Stimulated activated naive B cell treated with anti-CD40 and anti-IgM and Interleukin-4, amounts not matched to agents 10 μg/mL and 1 μg/mL and 100 μg/mL, for 72 hours (primary cell): ENCODE measurements at regions not wholly inside any gene's neighbourhood (a gene's known extent, or its start where the extent isn't known, plus 50 kb on each side); places are given as distances from the start of the nearest gene placed in this dataset.

ENCODE experiments used
- ATAC-seq, 2 donors: fragments of 150-1000 bp; cut with Tn5 transposase; replicated peaks; 2 replicates each; pipeline ENCODE4 v1.10.0; 2021; ENCODE audit warnings: moderate library complexity in 1 of 2
- DNase-seq: peaks from one replicate; pipeline ENCODE4 v3.0.0; 2021
- H3K27ac Mint-ChIP-seq: one replicate; pipeline ENCODE4 v1.8.0; 2022; ENCODE audit warnings: mild to moderate bottlenecking, mixed read lengths
- H3K27me3 Mint-ChIP-seq, 2 donors: one replicate each; pipeline ENCODE4 v1.8.0; 2022; ENCODE audit warnings: mixed read lengths in 2 of 2
- H3K36me3 Mint-ChIP-seq, 2 donors: one replicate each; pipeline ENCODE4 v1.8.0; 2022; ENCODE audit warnings: mixed read lengths in 2 of 2, mild to moderate bottlenecking in 1 of 2
- H3K4me1 Mint-ChIP-seq, 2 donors: one replicate each; pipeline ENCODE4 v1.8.0; 2022; ENCODE audit warnings: mixed read lengths in 2 of 2, mild to moderate bottlenecking in 1 of 2
- H3K4me3 Mint-ChIP-seq, 2 donors: one replicate each; pipeline ENCODE4 v1.8.0; 2022; ENCODE audit warnings: mild to moderate bottlenecking in 2 of 2, mixed read lengths in 2 of 2, moderate library complexity in 1 of 2
- H3K9me3 Mint-ChIP-seq, 2 donors: one replicate each; pipeline ENCODE4 v1.8.0; 2022; ENCODE audit warnings: mixed read lengths in 2 of 2, mild to moderate bottlenecking in 1 of 2

DNA sequence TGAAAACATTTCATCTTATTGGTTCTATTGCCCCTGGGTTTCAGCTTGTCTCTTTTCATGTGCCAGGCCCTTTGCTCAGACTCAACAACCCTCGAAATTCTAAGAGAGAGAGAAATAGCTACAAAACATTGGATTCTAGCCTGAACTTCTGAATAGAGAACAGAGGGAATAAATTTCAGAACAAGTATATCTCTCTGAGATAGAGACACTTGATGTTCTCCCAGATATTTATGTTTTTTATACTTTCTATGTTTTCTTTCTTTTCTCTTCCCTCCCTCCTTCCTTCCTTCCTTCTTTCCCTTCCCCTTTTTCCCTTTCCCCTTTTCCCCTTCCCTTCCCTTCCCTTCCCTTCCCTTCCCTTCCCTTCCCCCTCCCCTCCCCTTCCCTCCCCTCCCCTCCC is 279.5 kb upstream of the SPRED2 start:
- no peak for ATAC-seq
- Mint-ChIP-seq H3K27ac (no peak overlapping the region), H3K27me3 (peaks cover 13 to 20% of the 10 kb centered on the region in 2 donors), H3K4me3 (no peak overlapping the region), H3K4me1 (no peaks in the 10 kb centered on the region), H3K36me3 (no peaks in the 10 kb centered on the region), H3K9me3 (no peaks in the 10 kb centered on the region)
- no peak for DNase-seq

DNA sequence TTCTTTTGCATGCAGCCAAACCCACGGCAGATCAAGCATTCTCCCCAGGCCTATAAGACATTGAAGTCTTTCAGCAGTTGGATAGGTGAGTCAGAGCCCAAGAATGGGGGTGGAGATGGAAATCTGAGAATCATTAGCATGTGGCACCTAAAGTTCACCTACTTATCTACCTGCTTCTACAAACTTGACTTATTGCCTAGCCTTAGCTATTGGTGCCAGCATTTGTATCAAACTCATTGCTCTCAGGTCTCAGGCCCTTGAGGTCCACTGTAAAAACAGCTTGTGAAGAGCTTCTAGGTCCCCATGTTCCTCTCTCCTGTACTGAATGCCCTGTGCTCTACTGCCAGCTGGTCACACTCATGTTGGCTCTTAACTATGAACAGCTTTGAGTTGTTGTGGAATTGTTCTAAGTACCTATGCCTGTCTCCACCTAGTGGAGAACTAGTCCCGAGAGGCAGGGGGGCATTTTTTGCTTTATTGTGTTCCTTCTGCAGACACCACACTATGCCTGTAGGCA is 278.4 kb upstream of the SPRED2 start:
- H3K4me3 Mint-ChIP-seq = no peak overlapping the region
- no peak overlapping the region for H3K27ac Mint-ChIP-seq
- DNase-seq (no peak), ATAC-seq (no peak)
- H3K4me1 Mint-ChIP-seq = no peaks in the 10 kb centered on the region
- H3K27me3 Mint-ChIP-seq = peaks cover 13 to 17% of the 10 kb centered on the region in 2 donors
- no peaks in the 10 kb centered on the region for H3K36me3 Mint-ChIP-seq
- no peaks in the 10 kb centered on the region for H3K9me3 Mint-ChIP-seq

DNA sequence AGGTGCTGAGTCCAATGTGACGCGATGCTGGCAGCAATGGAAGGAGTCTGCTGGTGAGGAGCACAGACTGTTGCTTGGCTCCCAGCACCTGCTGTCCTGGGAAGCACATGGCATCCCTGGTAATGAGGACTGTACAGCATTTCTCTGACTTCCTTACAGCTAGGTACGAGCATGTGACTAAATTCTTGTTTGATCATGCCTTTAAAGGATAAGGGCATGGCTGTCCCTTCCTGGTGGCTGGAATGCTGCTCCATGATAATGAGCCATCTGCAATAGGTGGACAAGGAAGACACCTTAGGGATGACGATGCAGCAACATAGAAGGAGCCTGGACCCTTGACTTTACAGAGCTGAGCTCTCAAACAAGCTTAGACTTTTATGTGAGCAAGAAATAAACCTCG is 278.0 kb upstream of the SPRED2 start:
- no peaks in the 10 kb centered on the region for H3K9me3 Mint-ChIP-seq
- H3K27me3 Mint-ChIP-seq = peaks cover 13 to 20% of the 10 kb centered on the region in 2 donors
- H3K4me1 Mint-ChIP-seq = no peaks in the 10 kb centered on the region
- no peaks in the 10 kb centered on the region for H3K36me3 Mint-ChIP-seq
- no peak overlapping the region for H3K27ac Mint-ChIP-seq
- DNase-seq (no peak), ATAC-seq (no peak)
- no peak overlapping the region for H3K4me3 Mint-ChIP-seq

DNA sequence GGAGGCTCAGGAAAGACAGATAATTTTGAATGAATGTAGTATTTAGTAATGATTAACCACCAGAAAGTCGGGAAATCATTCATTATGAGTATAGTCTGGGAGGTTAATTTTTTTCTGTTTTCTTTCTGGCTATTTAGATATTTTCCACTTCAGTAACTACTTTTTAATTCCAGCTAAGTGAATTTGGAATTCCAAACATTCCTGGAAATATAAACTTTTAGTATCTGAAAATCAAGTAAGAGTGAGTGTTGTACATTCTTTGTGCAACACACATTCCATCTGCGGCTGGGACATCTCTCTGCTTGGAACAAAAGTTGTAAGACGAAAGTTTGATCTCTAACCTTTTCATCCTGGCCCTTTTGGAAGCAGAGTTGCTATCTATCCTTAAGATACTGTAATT is 275.7 kb upstream of the SPRED2 start:
- H3K4me3 Mint-ChIP-seq = no peak overlapping the region
- H3K4me1 Mint-ChIP-seq = no peaks in the 10 kb centered on the region
- peaks cover 21 to 33% of the 10 kb centered on the region in 2 donors for H3K27me3 Mint-ChIP-seq
- no peaks in the 10 kb centered on the region for H3K9me3 Mint-ChIP-seq
- ATAC-seq = no peak
- H3K36me3 Mint-ChIP-seq = no peaks in the 10 kb centered on the region
- H3K27ac Mint-ChIP-seq = no peak overlapping the region
- DNase-seq = no peak

DNA sequence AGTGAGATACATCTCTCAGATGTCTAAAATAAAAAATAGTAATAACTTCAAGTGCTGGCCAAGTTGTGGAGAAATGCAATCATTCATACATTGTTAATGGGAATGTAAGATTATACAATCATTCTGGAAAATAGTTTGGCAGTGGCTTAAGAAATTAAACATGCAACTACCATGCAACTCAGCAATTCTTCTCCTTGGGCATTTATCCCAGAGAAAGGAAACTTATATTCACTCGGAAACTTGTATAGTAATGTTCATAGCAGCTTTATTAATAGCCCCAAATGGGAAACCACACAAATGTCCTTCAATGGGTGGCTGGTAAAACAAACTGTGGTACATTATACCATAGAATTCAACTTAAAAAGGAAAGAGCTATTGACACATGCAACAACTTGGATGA is 274.0 kb upstream of the SPRED2 start:
- no peak overlapping the region for H3K4me3 Mint-ChIP-seq

DNA sequence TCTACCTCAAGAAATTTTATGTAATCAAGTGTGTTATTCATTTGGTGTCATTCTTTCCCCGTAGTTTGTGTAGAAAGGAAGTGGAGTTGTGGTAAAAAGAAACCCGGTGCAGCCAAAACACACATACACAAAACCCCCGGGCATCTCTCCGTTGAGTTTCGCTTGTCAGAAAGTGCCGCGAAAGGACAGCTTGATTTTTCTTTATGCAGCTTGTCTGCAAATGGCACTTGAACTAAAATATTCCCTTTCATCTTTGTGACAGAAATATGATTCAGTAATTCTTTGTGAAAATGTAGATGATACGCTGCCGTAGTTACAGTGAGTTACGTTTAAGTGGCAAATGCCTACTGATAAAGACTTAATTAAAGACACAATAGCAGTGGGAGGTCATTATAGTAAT is 268.8 kb upstream of the SPRED2 start:
- ATAC-seq = no peak
- Mint-ChIP-seq H3K4me3 (no peak overlapping the region), H3K27me3 (peaks cover 33 to 35% of the 10 kb centered on the region in 2 donors), H3K27ac (no peak overlapping the region), H3K36me3 (no peaks in the 10 kb centered on the region), H3K4me1 (no peaks in the 10 kb centered on the region), H3K9me3 (no peaks in the 10 kb centered on the region)
- DNase-seq = no peak

More for the DNA sequence above, 274.0 kb upstream of the SPRED2 start:
- H3K4me1 Mint-ChIP-seq = no peaks in the 10 kb centered on the region
- H3K27ac Mint-ChIP-seq = no peak overlapping the region
- H3K27me3 Mint-ChIP-seq = peaks cover 29 to 34% of the 10 kb centered on the region in 2 donors
- no peaks in the 10 kb centered on the region for H3K36me3 Mint-ChIP-seq
- DNase-seq = no peak
- no peaks in the 10 kb centered on the region for H3K9me3 Mint-ChIP-seq
- ATAC-seq = no peak

DNA sequence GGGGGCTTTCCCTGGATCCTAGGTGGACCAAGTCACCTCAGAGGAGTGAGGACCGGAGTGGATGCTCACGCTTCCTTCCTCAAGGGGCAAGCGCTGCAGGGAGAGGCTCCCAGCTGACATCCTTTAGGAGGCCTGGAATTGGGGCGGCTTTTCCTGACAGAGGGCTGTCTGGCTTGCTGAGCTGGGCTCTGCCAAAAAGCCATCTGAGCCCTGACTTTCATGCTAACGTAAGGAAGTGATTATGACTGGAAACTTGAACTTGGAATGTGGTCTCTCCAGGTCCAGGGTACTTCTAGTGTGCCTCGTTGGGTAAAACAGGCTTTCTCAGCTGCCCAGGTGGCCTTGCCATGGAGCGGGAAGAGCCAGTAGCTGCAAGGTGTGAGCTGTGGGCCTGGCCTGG is 268.3 kb upstream of the SPRED2 start:
- DNase-seq = no peak
- Mint-ChIP-seq H3K27me3 (peaks cover 33 to 35% of the 10 kb centered on the region in 2 donors), H3K36me3 (no peaks in the 10 kb centered on the region), H3K4me1 (no peaks in the 10 kb centered on the region), H3K27ac (no peak overlapping the region), H3K4me3 (no peak overlapping the region), H3K9me3 (no peaks in the 10 kb centered on the region)
- no peak for ATAC-seq

DNA sequence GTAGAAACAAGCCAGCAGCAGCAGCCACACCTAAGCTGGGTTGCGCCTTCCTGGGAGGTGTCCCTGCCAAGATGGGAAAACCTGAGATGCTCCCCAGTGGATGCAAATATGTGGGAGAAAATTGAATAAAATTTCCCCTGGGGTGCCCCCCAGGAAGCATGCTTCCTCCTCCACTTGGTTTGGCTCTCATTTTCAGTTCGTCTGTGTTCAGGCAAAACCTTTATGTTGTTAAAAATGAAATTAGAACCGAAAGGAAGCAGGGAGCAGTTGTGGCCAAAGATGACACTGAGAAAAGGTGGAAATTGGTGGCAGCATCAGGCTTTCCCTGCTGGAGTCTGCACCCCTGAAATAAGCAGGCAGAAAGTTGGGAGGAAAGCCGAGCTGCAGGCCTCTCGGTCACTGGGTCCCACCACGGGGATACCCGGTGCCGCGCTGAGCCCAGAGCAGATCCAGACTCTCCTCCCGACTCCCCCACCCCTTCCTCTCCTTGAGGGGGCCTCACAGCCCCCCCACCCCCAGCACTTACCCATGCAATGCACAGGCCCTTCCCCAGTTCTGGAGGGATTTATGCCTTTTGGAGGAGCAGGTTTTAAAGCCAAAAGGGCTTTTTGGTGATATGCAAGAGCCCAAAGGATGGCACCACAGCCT is 267.7 kb upstream of the SPRED2 start:
- Mint-ChIP-seq H3K27ac (no peak overlapping the region), H3K27me3 (peaks cover 27 to 35% of the 10 kb centered on the region in 2 donors), H3K4me3 (no peak overlapping the region), H3K9me3 (no peaks in the 10 kb centered on the region), H3K36me3 (no peaks in the 10 kb centered on the region), H3K4me1 (no peaks in the 10 kb centered on the region)
- ATAC-seq = no peak
- no peak for DNase-seq

DNA sequence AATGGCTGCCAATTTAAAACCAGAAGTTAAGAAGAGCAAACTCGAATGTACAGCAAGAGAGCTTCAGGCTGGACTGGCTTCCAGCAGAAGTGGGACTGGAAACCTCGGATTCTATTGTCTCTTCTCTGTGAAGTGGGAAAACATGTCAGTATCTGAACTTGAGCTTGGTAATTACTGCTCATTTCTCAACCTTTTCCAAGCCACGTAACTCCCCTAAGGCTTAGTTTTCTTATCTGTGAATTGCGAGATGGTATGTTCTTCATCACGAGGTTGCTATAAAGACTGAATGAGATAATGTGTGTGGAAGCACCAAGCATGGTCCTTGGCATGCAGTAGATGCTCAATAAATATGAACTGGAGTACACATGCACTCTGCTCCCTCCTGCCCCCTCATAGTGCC is 259.4 kb upstream of the SPRED2 start:
- no peak overlapping the region for H3K4me3 Mint-ChIP-seq

DNA sequence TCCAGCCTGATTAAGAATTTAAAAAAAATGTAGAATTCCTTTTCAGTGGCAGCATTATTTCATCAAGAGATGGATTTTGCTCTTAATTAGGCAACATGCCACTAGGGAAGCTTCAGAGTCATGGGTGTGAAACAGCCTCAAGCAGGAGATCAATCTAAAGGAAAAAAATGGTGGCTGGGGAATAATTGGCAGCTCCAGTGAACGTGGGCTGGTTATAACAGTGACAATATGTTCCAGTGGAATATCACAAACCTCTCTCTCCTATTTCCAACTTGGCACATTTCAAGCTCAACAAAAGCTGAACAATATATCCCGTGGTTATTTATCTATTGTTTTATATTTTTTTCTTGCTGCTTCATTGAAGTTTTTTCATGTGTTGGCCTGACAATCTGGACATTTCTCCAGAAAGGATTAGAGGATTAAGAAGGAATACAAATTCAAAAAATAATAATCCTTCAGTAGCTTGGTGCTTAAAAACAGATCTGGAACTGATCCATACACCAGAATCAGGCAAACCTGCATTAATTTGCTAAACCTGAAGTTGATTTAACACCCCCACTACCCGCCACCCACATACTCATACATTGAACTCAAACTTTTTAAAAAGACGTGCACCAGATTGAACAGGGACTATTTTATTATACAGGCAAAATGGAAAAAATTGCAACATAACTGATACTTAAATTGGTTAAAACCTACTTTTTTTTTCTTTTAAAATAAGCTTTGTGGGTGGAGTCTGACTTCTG is 255.9 kb upstream of the SPRED2 start:
- Mint-ChIP-seq H3K4me1 (no peaks in the 10 kb centered on the region), H3K36me3 (no peaks in the 10 kb centered on the region), H3K4me3 (no peak overlapping the region), H3K27me3 (peaks cover 14 to 21% of the 10 kb centered on the region in 2 donors), H3K27ac (no peak overlapping the region), H3K9me3 (peaks cover 2 to 3% of the 10 kb centered on the region in 2 donors)
- DNase-seq (no peak), ATAC-seq (no peak)

More for the DNA sequence above, 259.4 kb upstream of the SPRED2 start:
- H3K9me3 Mint-ChIP-seq = no peaks in the 10 kb centered on the region
- no peaks in the 10 kb centered on the region for H3K36me3 Mint-ChIP-seq
- no peak for ATAC-seq
- no peak overlapping the region for H3K27ac Mint-ChIP-seq
- H3K27me3 Mint-ChIP-seq = peaks cover 11 to 20% of the 10 kb centered on the region in 2 donors
- no peaks in the 10 kb centered on the region for H3K4me1 Mint-ChIP-seq
- no peak for DNase-seq

DNA sequence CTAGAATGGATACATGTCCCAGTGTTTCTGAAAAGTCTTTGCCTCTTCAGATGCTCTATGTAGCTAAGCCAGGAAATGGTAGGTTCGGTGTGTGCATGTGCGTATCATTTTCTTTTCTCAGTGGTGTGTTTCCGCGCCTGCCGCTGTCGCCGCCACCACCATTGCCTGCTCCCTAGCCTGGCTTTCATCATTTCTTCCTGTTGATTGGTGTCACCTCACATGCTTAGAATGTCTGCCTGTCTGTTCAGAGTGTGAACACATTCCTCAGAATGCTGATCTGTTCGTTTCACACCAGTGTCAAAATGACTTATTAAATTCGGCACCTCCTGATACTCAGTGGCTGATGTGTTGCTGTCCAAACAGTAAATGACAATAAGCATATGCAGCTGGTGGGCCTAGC is 255.2 kb upstream of the SPRED2 start:
- no peak for ATAC-seq
- Mint-ChIP-seq H3K4me1 (no peaks in the 10 kb centered on the region), H3K27ac (no peak overlapping the region), H3K27me3 (peaks cover 12 to 21% of the 10 kb centered on the region in 2 donors), H3K36me3 (no peaks in the 10 kb centered on the region), H3K4me3 (no peak overlapping the region), H3K9me3 (peaks cover 5% of the 10 kb centered on the region in 2 donors)
- no peak for DNase-seq

DNA sequence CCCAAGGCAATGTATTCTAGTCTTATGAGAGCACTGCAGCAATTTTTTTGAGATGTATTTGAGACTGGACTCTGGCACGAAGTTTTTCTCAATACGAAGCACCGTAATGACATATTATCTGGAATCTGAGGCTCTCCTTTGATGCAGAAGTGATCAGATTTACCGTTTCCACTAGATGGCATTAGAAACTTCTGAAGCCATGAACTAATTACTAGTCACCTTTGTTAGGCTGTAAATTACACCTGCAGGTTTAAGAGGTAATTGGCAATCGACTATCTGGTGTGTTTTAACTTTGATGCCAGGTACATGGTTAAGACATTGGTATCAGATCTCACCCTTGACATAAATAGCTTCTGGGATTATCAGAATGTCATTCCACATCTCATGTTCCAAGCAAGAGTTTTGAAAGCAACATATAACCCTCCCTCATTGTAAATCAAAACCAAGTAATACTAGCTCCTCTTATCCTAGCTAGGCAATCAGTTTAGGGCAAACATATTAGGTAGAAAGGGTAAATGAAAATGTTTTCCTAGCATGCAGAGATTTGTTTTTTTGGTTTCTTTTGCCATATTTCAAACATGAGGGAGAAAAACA is 254.6 kb upstream of the SPRED2 start:
- H3K27me3 Mint-ChIP-seq = peaks cover 16 to 24% of the 10 kb centered on the region in 2 donors
- no peak overlapping the region for H3K27ac Mint-ChIP-seq
- H3K4me3 Mint-ChIP-seq = no peak overlapping the region
- no peaks in the 10 kb centered on the region for H3K36me3 Mint-ChIP-seq
- DNase-seq = no peak
- no peak for ATAC-seq
- H3K9me3 Mint-ChIP-seq = peaks cover 8 to 9% of the 10 kb centered on the region in 2 donors
- no peaks in the 10 kb centered on the region for H3K4me1 Mint-ChIP-seq

DNA sequence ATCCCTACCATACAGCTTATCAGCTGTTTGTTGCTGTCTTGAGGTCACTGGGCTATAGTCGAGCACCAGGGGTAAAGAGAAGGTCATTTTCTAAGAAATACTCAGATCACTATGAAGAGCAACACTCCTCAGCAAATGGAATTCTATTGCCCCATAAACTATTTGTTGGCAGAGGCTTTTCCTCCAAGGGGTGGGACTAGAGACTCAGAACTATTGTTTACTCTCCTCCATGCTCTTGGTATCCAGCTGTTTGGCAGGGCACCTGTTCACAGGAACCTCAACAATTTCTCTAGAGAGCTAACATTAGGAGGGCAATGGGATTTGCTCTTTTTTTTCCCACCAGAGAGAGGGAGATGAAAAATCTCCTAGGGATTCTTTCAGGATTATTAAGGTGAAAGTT is 249.1 kb upstream of the SPRED2 start:
- Mint-ChIP-seq H3K4me1 (no peaks in the 10 kb centered on the region), H3K27me3 (peaks cover 34 to 39% of the 10 kb centered on the region in 2 donors), H3K27ac (no peak overlapping the region), H3K36me3 (peaks cover 0 to 6% of the 10 kb centered on the region in 2 donors), H3K9me3 (peaks cover 12 to 16% of the 10 kb centered on the region in 2 donors), H3K4me3 (no peak overlapping the region)
- DNase-seq (no peak), ATAC-seq (no peak)

DNA sequence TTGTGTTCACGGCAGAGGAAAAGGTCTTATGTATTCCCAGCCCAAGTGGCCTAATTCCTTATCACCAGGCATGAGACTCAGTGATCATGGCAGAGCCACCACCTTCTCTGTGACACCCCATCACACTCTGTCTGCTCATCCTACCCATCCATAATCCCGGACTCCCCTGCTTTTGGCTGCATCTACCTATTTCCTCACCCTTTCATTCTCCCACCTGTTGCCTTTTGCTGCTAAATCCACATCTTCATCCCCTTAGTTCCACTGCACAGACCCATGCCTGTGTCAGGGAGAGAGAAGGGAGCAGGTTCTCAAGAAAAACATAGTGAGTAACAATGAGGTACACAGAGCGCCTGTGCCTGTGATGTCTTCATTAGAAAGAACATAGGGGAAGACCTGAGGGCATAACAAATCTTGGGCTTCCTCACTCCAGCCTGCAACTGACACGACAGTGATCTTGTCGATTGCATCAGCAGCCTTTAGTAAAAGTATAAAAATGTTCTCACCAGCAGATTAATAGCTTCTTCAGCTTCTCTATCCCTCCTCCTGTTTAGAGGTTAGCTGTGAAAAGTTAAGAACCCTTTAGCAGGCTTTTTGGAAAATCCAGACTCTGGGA is 246.5 kb upstream of the SPRED2 start:
- H3K4me3 Mint-ChIP-seq = no peak overlapping the region
- DNase-seq = no peak
- H3K9me3 Mint-ChIP-seq = peaks cover 20 to 30% of the 10 kb centered on the region in 2 donors
- H3K27ac Mint-ChIP-seq = no peak overlapping the region
- H3K36me3 Mint-ChIP-seq = peaks cover 5 to 20% of the 10 kb centered on the region in 2 donors
- H3K4me1 Mint-ChIP-seq = no peaks in the 10 kb centered on the region
- peaks cover 49 to 52% of the 10 kb centered on the region in 2 donors for H3K27me3 Mint-ChIP-seq
- ATAC-seq = no peak
